ENCODE measurements at regions not wholly inside any gene's neighbourhood (a gene's known extent, or its start where the extent isn't known, plus 50 kb on each side); places are given as distances from the start of the nearest gene placed in this dataset.

- no peaks in the 10 kb centered on the region for H3K4me1 Mint-ChIP-seq
- H3K27ac Mint-ChIP-seq, result no peak overlapping the region
- no peaks in the 10 kb centered on the region for H3K36me3 Mint-ChIP-seq
- no peaks in the 10 kb centered on the region for H3K9me3 Mint-ChIP-seq
- H3K4me3 Mint-ChIP-seq, result no peak overlapping the region
- H3K27me3 Mint-ChIP-seq, result peaks cover 11% of the 10 kb centered on the region
These were observed 259.8 kb downstream of the NSG2 start for GRCh38 chr5:174305241-174305681.

- Mint-ChIP-seq H3K4me3 (no peak overlapping the region), H3K9me3 (no peaks in the 10 kb centered on the region), H3K27me3 (peaks cover 15% of the 10 kb centered on the region), H3K36me3 (no peaks in the 10 kb centered on the region), H3K27ac (no peak overlapping the region), H3K4me1 (no peaks in the 10 kb centered on the region)
These were observed 261.0 kb downstream of the NSG2 start for GRCh38 chr5:174306345-174307030.

GRCh38 chr5:174307031-174307408 is 261.5 kb downstream of the NSG2 start:
- Mint-ChIP-seq H3K27ac (no peak overlapping the region), H3K27me3 (peaks cover 15% of the 10 kb centered on the region), H3K9me3 (no peaks in the 10 kb centered on the region), H3K4me1 (no peaks in the 10 kb centered on the region), H3K36me3 (no peaks in the 10 kb centered on the region), H3K4me3 (no peak overlapping the region)

- Mint-ChIP-seq H3K9me3 (no peaks in the 10 kb centered on the region), H3K27me3 (peaks cover 14% of the 10 kb centered on the region), H3K27ac (no peak overlapping the region), H3K36me3 (no peaks in the 10 kb centered on the region), H3K4me1 (no peaks in the 10 kb centered on the region), H3K4me3 (no peak overlapping the region)
These were observed 262.3 kb downstream of the NSG2 start for GRCh38 chr5:174307656-174308271.

GRCh38 chr5:174309131-174309795 is 263.8 kb downstream of the NSG2 start:
- Mint-ChIP-seq H3K4me3 (no peak overlapping the region), H3K9me3 (no peaks in the 10 kb centered on the region), H3K27ac (no peak overlapping the region), H3K27me3 (peaks cover 18% of the 10 kb centered on the region), H3K4me1 (no peaks in the 10 kb centered on the region), H3K36me3 (no peaks in the 10 kb centered on the region)

- no peak overlapping the region for H3K27ac Mint-ChIP-seq
- peaks cover 25% of the 10 kb centered on the region for H3K27me3 Mint-ChIP-seq
- no peaks in the 10 kb centered on the region for H3K9me3 Mint-ChIP-seq
- no peaks in the 10 kb centered on the region for H3K4me1 Mint-ChIP-seq
- H3K4me3 Mint-ChIP-seq, result no peak overlapping the region
- no peaks in the 10 kb centered on the region for H3K36me3 Mint-ChIP-seq
These were observed 264.7 kb downstream of the NSG2 start for GRCh38 chr5:174310243-174310642.

- H3K27me3 Mint-ChIP-seq, result peaks cover 25% of the 10 kb centered on the region
- no peak overlapping the region for H3K27ac Mint-ChIP-seq
- H3K36me3 Mint-ChIP-seq, result no peaks in the 10 kb centered on the region
- H3K4me1 Mint-ChIP-seq, result no peaks in the 10 kb centered on the region
- no peaks in the 10 kb centered on the region for H3K9me3 Mint-ChIP-seq
- H3K4me3 Mint-ChIP-seq, result no peak overlapping the region
These were observed 265.2 kb downstream of the NSG2 start for GRCh38 chr5:174310706-174311105.

GRCh38 chr5:174311121-174311520 is 265.6 kb downstream of the NSG2 start:
- Mint-ChIP-seq H3K4me1 (no peaks in the 10 kb centered on the region), H3K36me3 (no peaks in the 10 kb centered on the region), H3K9me3 (no peaks in the 10 kb centered on the region), H3K27me3 (peaks cover 25% of the 10 kb centered on the region), H3K4me3 (no peak overlapping the region), H3K27ac (no peak overlapping the region)

- Mint-ChIP-seq H3K27ac (no peak overlapping the region), H3K4me3 (peak overlapping the region; percentile 1), H3K36me3 (no peaks in the 10 kb centered on the region), H3K4me1 (no peaks in the 10 kb centered on the region), H3K9me3 (no peaks in the 10 kb centered on the region), H3K27me3 (peaks cover 25% of the 10 kb centered on the region)
These were observed 266.2 kb downstream of the NSG2 start for GRCh38 chr5:174311531-174312269.

- Mint-ChIP-seq H3K4me3 (peak overlapping the region; percentile 8), H3K9me3 (no peaks in the 10 kb centered on the region), H3K27me3 (peaks cover 25% of the 10 kb centered on the region), H3K4me1 (no peaks in the 10 kb centered on the region), H3K36me3 (no peaks in the 10 kb centered on the region), H3K27ac (no peak overlapping the region)
These were observed 266.7 kb downstream of the NSG2 start for GRCh38 chr5:174312270-174312617.

GRCh38 chr5:174312641-174313040 is 267.1 kb downstream of the NSG2 start:
- H3K4me3 Mint-ChIP-seq, result peak overlapping the region; percentile 8
- no peaks in the 10 kb centered on the region for H3K4me1 Mint-ChIP-seq
- no peak overlapping the region for H3K27ac Mint-ChIP-seq
- H3K27me3 Mint-ChIP-seq, result peaks cover 25% of the 10 kb centered on the region
- no peaks in the 10 kb centered on the region for H3K36me3 Mint-ChIP-seq
- H3K9me3 Mint-ChIP-seq, result no peaks in the 10 kb centered on the region

- H3K4me3 Mint-ChIP-seq, result no peak overlapping the region
- H3K27me3 Mint-ChIP-seq, result peaks cover 27% of the 10 kb centered on the region
These were observed 268.1 kb downstream of the NSG2 start for GRCh38 chr5:174313615-174314014.

GRCh38 chr5:174314261-174314660 is 268.8 kb downstream of the NSG2 start:
- Mint-ChIP-seq H3K9me3 (no peaks in the 10 kb centered on the region), H3K36me3 (no peaks in the 10 kb centered on the region), H3K4me1 (no peaks in the 10 kb centered on the region), H3K27ac (no peak overlapping the region), H3K4me3 (no peak overlapping the region), H3K27me3 (peaks cover 25% of the 10 kb centered on the region)

More at GRCh38 chr5:174313615-174314014, 268.1 kb downstream of the NSG2 start:
- no peak overlapping the region for H3K27ac Mint-ChIP-seq
- H3K9me3 Mint-ChIP-seq, result no peaks in the 10 kb centered on the region
- no peaks in the 10 kb centered on the region for H3K4me1 Mint-ChIP-seq
- H3K36me3 Mint-ChIP-seq, result no peaks in the 10 kb centered on the region

- Mint-ChIP-seq H3K36me3 (no peaks in the 10 kb centered on the region), H3K4me3 (no peak overlapping the region), H3K27ac (no peak overlapping the region), H3K4me1 (no peaks in the 10 kb centered on the region), H3K9me3 (no peaks in the 10 kb centered on the region), H3K27me3 (peaks cover 25% of the 10 kb centered on the region)
These were observed 270.0 kb downstream of the NSG2 start for GRCh38 chr5:174315471-174315870.

GRCh38 chr5:174315871-174316270 is 270.4 kb downstream of the NSG2 start:
- Mint-ChIP-seq H3K9me3 (no peaks in the 10 kb centered on the region), H3K27ac (no peak overlapping the region), H3K4me3 (no peak overlapping the region), H3K36me3 (no peaks in the 10 kb centered on the region), H3K4me1 (no peaks in the 10 kb centered on the region), H3K27me3 (peaks cover 22% of the 10 kb centered on the region)

GRCh38 chr5:174316326-174316725 is 270.8 kb downstream of the NSG2 start:
- Mint-ChIP-seq H3K27me3 (peaks cover 23% of the 10 kb centered on the region), H3K4me1 (no peaks in the 10 kb centered on the region), H3K27ac (no peak overlapping the region), H3K9me3 (no peaks in the 10 kb centered on the region), H3K36me3 (no peaks in the 10 kb centered on the region), H3K4me3 (no peak overlapping the region)

Measured in activated naive CD4-positive, alpha-beta T cell treated with anti-CD3 and anti-CD28 coated beads, Interleukin-2, amount 50 U/mL, for 24 hours (primary cell).